DMS153 treated with DMSO at 0.1 percent for 48 hours (cell line): ENCODE measurements at regions not wholly inside any gene's neighbourhood (a gene's known extent, or its start where the extent isn't known, plus 50 kb on each side); places are given as distances from the start of the nearest gene placed in this dataset.

Experiments
- DNase-seq: peaks from one replicate; lab custom pipeline; 2025; ENCODE audit not compliant: unreplicated experiment; lab: John Stamatoyannopoulos, UW

- no peak for DNase-seq
Measured at GRCh38 chr1:117798550-117798949, 130.9 kb downstream of the GDAP2 start.

GRCh38 chr1:117802531-117803257 is 126.7 kb downstream of the GDAP2 start:
- DNase-seq = no peak

GRCh38 chr1:117803318-117803717 is 126.1 kb downstream of the GDAP2 start:
- no peak for DNase-seq

- DNase-seq = no peak
Measured at GRCh38 chr1:117809764-117810163, 119.7 kb downstream of the GDAP2 start.

GRCh38 chr1:117810553-117810952 is 118.9 kb downstream of the GDAP2 start:
- DNase-seq = no peak

- DNase-seq = no peak
Measured at GRCh38 chr1:117812869-117813511, 116.4 kb downstream of the GDAP2 start.
